OCI-LY3 (cell line): ENCODE measurements at regions not wholly inside any gene's neighbourhood (a gene's known extent, or its start where the extent isn't known, plus 50 kb on each side); places are given as distances from the start of the nearest gene placed in this dataset.

ENCODE experiments used
- H2AFZ ChIP-seq: fragments of 200-600, 300-600 bp; shearing (Covaris generic); 2 replicates; pipeline ENCODE4 v1.6.0; 2014; ENCODE audit warnings: antibody characterized with exemption, low read depth, low read length
- H3K27ac ChIP-seq: fragments of 200-600, 300-600 bp; sonication (generic); 2 replicates; pipeline ENCODE4 v1.5.1; 2014; ENCODE audit warnings: mild to moderate bottlenecking, low read length, moderate library complexity, mixed read lengths
- H3K27me3 ChIP-seq: fragments of 200-600, 300-600 bp; sonication (generic); 2 replicates; pipeline ENCODE4 v1.6.1; 2014; ENCODE audit warnings: low read depth, low read length, mixed read lengths
- H3K36me3 ChIP-seq: fragments of 200-600, 300-600 bp; sonication (generic); replicated peaks from 2 replicates; pipeline ENCODE3; 2014; ENCODE audit warnings: low read depth, low read length, mixed read lengths
- H3K4me1 ChIP-seq: fragments of 300-600, 200-600 bp; sonication (generic); 2 replicates; pipeline ENCODE4 v1.6.1; 2014; ENCODE audit warnings: low read length, mixed read lengths
- H3K4me2 ChIP-seq: fragments of 200-600, 300-600 bp; sonication (generic); 2 replicates; pipeline ENCODE4 v1.6.1; 2014; ENCODE audit warnings: low read length, mixed read lengths
- H3K4me3 ChIP-seq: fragments of 300-600, 200-600 bp; sonication (generic); 2 replicates; pipeline ENCODE4 v1.5.1; 2014; ENCODE audit warnings: antibody characterized with exemption, mild to moderate bottlenecking, low read length, moderate library complexity
- H3K79me2 ChIP-seq: fragments of 300-600, 200-600 bp; shearing (Covaris generic); 2 replicates; pipeline ENCODE4 v1.6.1; 2014; ENCODE audit warnings: mild to moderate bottlenecking, low read length, mixed read lengths
- H3K9ac ChIP-seq: fragments of 300-600, 200-600 bp; shearing (Covaris generic); 2 replicates; pipeline ENCODE4 v1.6.0; 2014; ENCODE audit warnings: mild to moderate bottlenecking, low read length, moderate library complexity
- H3K9me3 ChIP-seq: fragments of 200-600, 300-600 bp; shearing (Covaris generic); 2 replicates; pipeline ENCODE4 v1.6.1; 2014; ENCODE audit warnings: low read length, mixed read lengths; ENCODE audit not compliant: insufficient read depth
- H4K20me1 ChIP-seq: fragments of 200-600, 300-600 bp; sonication (generic); 2 replicates; pipeline ENCODE4 v1.6.1; 2016; ENCODE audit warnings: low read length, mixed read lengths; ENCODE audit not compliant: insufficient read depth
- CTCF ChIP-seq: fragments of 200-600, 300-600 bp; sonication (generic); IDR thresholded peaks from 2 replicates; pipeline ENCODE4 v1.5.1; 2014; ENCODE audit warnings: antibody characterized with exemption, low read length, low read depth
- EZH2phosphoT487 ChIP-seq: fragments of 200-600 bp; shearing (Covaris generic); IDR thresholded peaks from 2 replicates; pipeline ENCODE4 v1.6.1; 2018; ENCODE audit warnings: antibody characterized with exemption, mixed run types, low read depth

- no peaks in the 10 kb centered on the region for H3K79me2 ChIP-seq
- H3K27me3 ChIP-seq, result no peaks in the 10 kb centered on the region
- H2AFZ ChIP-seq, result no peak overlapping the region
- no peak overlapping the region for H3K4me3 ChIP-seq
- no peaks in the 10 kb centered on the region for H4K20me1 ChIP-seq
- peaks cover 4% of the 10 kb centered on the region; the same call in 1 of the 2 replicates for H3K4me1 ChIP-seq
- H3K9ac ChIP-seq, result no peak overlapping the region
- H3K36me3 ChIP-seq, result no peaks in the 10 kb centered on the region
- no peak overlapping the region for H3K4me2 ChIP-seq
- H3K27ac ChIP-seq, result no peak overlapping the region
- H3K9me3 ChIP-seq, result no peaks in the 10 kb centered on the region
- no peak for TF ChIP-seq CTCF
- no peak for TF ChIP-seq EZH2phosphoT487
Measured at GRCh38 chr5:125053179-125053578, 306.7 kb upstream of the ZNF608 start.

DNA sequence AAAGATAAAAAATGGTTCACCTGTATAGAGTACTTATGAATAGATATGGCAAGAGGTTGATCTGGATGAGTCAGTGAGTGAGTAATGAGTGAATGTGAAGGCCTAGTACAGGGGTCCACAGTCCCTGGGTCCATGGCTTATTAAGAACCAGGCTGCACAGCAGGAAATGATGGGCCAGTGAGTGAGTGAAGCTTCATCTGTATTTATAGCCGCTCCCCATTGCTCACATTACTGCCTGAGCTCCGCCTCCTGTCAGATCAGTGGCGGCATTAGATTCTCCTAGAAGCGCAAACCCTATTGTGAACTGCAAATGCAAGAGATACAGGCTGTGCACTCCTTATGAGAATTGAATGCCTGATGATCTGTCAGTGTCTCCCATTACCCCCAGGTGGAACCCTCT, 307.7 kb upstream of the ZNF608 start:
- H3K79me2 ChIP-seq, result no peaks in the 10 kb centered on the region
- H2AFZ ChIP-seq, result no peak overlapping the region
- H4K20me1 ChIP-seq, result no peaks in the 10 kb centered on the region
- no peak overlapping the region for H3K27ac ChIP-seq
- no peak overlapping the region for H3K9ac ChIP-seq
- H3K4me2 ChIP-seq, result no peak overlapping the region
- no peaks in the 10 kb centered on the region for H3K27me3 ChIP-seq
- TF ChIP-seq CTCF (no peak), EZH2phosphoT487 (no peak)
- H3K36me3 ChIP-seq, result no peaks in the 10 kb centered on the region
- H3K9me3 ChIP-seq, result no peaks in the 10 kb centered on the region
- H3K4me3 ChIP-seq, result no peak overlapping the region
- H3K4me1 ChIP-seq, result peaks cover 4% of the 10 kb centered on the region; the same call in 1 of the 2 replicates

GRCh38 chr5:125056671-125057485, 310.4 kb upstream of the ZNF608 start:
- no peak overlapping the region for H3K9ac ChIP-seq
- H3K4me1 ChIP-seq, result peaks cover 4% of the 10 kb centered on the region; the same call in 1 of the 2 replicates
- H3K36me3 ChIP-seq, result no peaks in the 10 kb centered on the region
- H3K27me3 ChIP-seq, result no peaks in the 10 kb centered on the region
- H3K4me3 ChIP-seq, result no peak overlapping the region
- no peaks in the 10 kb centered on the region for H3K79me2 ChIP-seq
- no peak overlapping the region for H3K4me2 ChIP-seq
- H2AFZ ChIP-seq, result peak overlapping the region; percentile 54; the same call in 1 of the 2 replicates
- H3K27ac ChIP-seq, result no peak overlapping the region
- H3K9me3 ChIP-seq, result no peaks in the 10 kb centered on the region
- no peak for TF ChIP-seq EZH2phosphoT487
- no peak for TF ChIP-seq CTCF
- no peaks in the 10 kb centered on the region for H4K20me1 ChIP-seq

GRCh38 chr5:125057912-125058826, 311.7 kb upstream of the ZNF608 start:
- H3K4me3 ChIP-seq, result no peak overlapping the region
- no peak overlapping the region for H2AFZ ChIP-seq
- TF ChIP-seq EZH2phosphoT487 (no peak), CTCF (no peak)
- H3K27ac ChIP-seq, result no peak overlapping the region
- H4K20me1 ChIP-seq, result no peaks in the 10 kb centered on the region
- no peaks in the 10 kb centered on the region for H3K36me3 ChIP-seq
- peaks cover 4% of the 10 kb centered on the region; the same call in 1 of the 2 replicates for H3K4me1 ChIP-seq
- H3K9ac ChIP-seq, result no peak overlapping the region
- no peaks in the 10 kb centered on the region for H3K9me3 ChIP-seq
- H3K27me3 ChIP-seq, result no peaks in the 10 kb centered on the region
- H3K79me2 ChIP-seq, result no peaks in the 10 kb centered on the region
- no peak overlapping the region for H3K4me2 ChIP-seq
